Right atrium auricular region (tissue), 2 donors: ENCODE measurements at regions not wholly inside any gene's neighbourhood (a gene's known extent, or its start where the extent isn't known, plus 50 kb on each side); places are given as distances from the start of the nearest gene placed in this dataset.
"Not testable (repeated sequence)": the region's sequence is repeated elsewhere in the genome, so short reads cannot be mapped to it uniquely, and the experiment has no call there.

Experiments
- DNase-seq: peaks from one replicate; pipeline ENCODE4 v3.0.0-alpha.2; 2019; ENCODE audit warnings: low spot score
- H3K27ac ChIP-seq, 2 donors: fragments of 200-600 bp; sonication (generic); 1 replicate in 1 of 2; 2 replicates in 1 of 2; pipeline ENCODE4 v1.5.1; 2016 to 2019
- H3K27me3 ChIP-seq, 2 donors: fragments of 200-600 bp; sonication (generic); one replicate each; pipeline versions ENCODE4 v1.5.1 to v1.6.0; 2017 to 2019
- H3K36me3 ChIP-seq: fragments of 200-600 bp; sonication (generic); one replicate; pipeline ENCODE4 v1.5.1; 2016
- H3K4me1 ChIP-seq, 2 donors: fragments of 200-600 bp; sonication (generic); one replicate each; pipeline versions ENCODE4 v1.5.1 to v1.6.0; 2017 to 2019
- H3K4me3 ChIP-seq, 2 donors: fragments of 200-600 bp; sonication (generic); 1 replicate in 1 of 2; 2 replicates in 1 of 2; pipeline ENCODE4 v1.5.1; 2017 to 2019; ENCODE audit warnings: mild to moderate bottlenecking in 1 of 2, moderate library complexity in 1 of 2
- H3K9me3 ChIP-seq, 2 donors: fragments of 200-600 bp; sonication (generic); one replicate each; pipeline ENCODE4 v1.5.1; 2019
- CTCF ChIP-seq, 2 donors: fragments of 200-600 bp; sonication (generic); IDR thresholded peaks; one replicate each; pipeline ENCODE4 v1.5.1; 2019; ENCODE audit warnings: antibody characterized with exemption in 2 of 2

- no peaks in the 10 kb centered on the region for H3K4me1 ChIP-seq
- no peaks in the 10 kb centered on the region for H3K36me3 ChIP-seq
- no peaks in the 10 kb centered on the region for H3K9me3 ChIP-seq
- H3K4me3 ChIP-seq, result no peak overlapping the region
- no peaks in the 10 kb centered on the region for H3K27me3 ChIP-seq
- TF ChIP-seq CTCF (IDR thresholded peaks at IDR 0.05), result no peak
- no peak for DNase-seq
- H3K27ac ChIP-seq, result no peak overlapping the region
These were observed 359.9 kb upstream of the AGA start for GRCh38 chr4:177802162-177802561.

GRCh38 chr4:177802661-177803060 lies 360.4 kb upstream of the AGA start:
- H3K4me1 ChIP-seq, result no peaks in the 10 kb centered on the region
- H3K27ac ChIP-seq, result no peak overlapping the region
- no peak for TF ChIP-seq CTCF (IDR thresholded peaks at IDR 0.05)
- DNase-seq, result no peak
- H3K9me3 ChIP-seq, result no peaks in the 10 kb centered on the region
- H3K4me3 ChIP-seq, result no peak overlapping the region
- H3K27me3 ChIP-seq, result no peaks in the 10 kb centered on the region
- no peaks in the 10 kb centered on the region for H3K36me3 ChIP-seq

- H3K4me1 ChIP-seq, result no peaks in the 10 kb centered on the region
- no peaks in the 10 kb centered on the region for H3K36me3 ChIP-seq
- H3K27me3 ChIP-seq, result no peaks in the 10 kb centered on the region
- no peak overlapping the region for H3K27ac ChIP-seq
- H3K9me3 ChIP-seq, result no peaks in the 10 kb centered on the region
- TF ChIP-seq CTCF (IDR thresholded peaks at IDR 0.05), result no peak
- H3K4me3 ChIP-seq, result no peak overlapping the region
- no peak for DNase-seq
These were observed 360.9 kb upstream of the AGA start for GRCh38 chr4:177803151-177803550.

GRCh38 chr4:177809791-177810190 lies 367.6 kb upstream of the AGA start:
- no peak overlapping the region for H3K4me3 ChIP-seq
- H3K36me3 ChIP-seq, result no peaks in the 10 kb centered on the region
- TF ChIP-seq CTCF (IDR thresholded peaks at IDR 0.05), result no peak
- no peak for DNase-seq
- H3K4me1 ChIP-seq, result no peaks in the 10 kb centered on the region
- H3K27me3 ChIP-seq, result no peaks in the 10 kb centered on the region
- no peak overlapping the region for H3K27ac ChIP-seq
- no peaks in the 10 kb centered on the region for H3K9me3 ChIP-seq

GRCh38 chr4:177810220-177810619 lies 368.0 kb upstream of the AGA start:
- H3K9me3 ChIP-seq, result no peaks in the 10 kb centered on the region

GRCh38 chr4:177818392-177818791 lies 376.2 kb upstream of the AGA start:
- not testable (repeated sequence) for H3K36me3 ChIP-seq, DNase-seq, H3K27ac ChIP-seq, H3K27me3 ChIP-seq, H3K9me3 ChIP-seq, H3K4me1 ChIP-seq, H3K4me3 ChIP-seq

More at GRCh38 chr4:177810220-177810619, 368.0 kb upstream of the AGA start:
- H3K4me1 ChIP-seq, result no peaks in the 10 kb centered on the region
- H3K4me3 ChIP-seq, result no peak overlapping the region
- H3K27me3 ChIP-seq, result no peaks in the 10 kb centered on the region
- TF ChIP-seq CTCF (IDR thresholded peaks at IDR 0.05), result no peak
- DNase-seq, result no peak
- no peaks in the 10 kb centered on the region for H3K36me3 ChIP-seq
- H3K27ac ChIP-seq, result no peak overlapping the region
